Caki2 (cell line): ENCODE measurements at regions not wholly inside any gene's neighbourhood (a gene's known extent, or its start where the extent isn't known, plus 50 kb on each side); places are given as distances from the start of the nearest gene placed in this dataset.
"Not testable (repeated sequence)": the region's sequence is repeated elsewhere in the genome, so short reads cannot be mapped to it uniquely, and the experiment has no call there.

Experiments
- DNase-seq: peaks from one replicate; pipeline ENCODE4 v3.0.0-alpha.2; 2015; ENCODE audit warnings: low read depth
- in situ Hi-C: cut with HindIII; loops from 2 replicates; pipeline ENCODE4 v1.10.0; 2016; ENCODE audit warnings: low sequenced_read_pairs, low pct_unique_long_range_greater_than_20kb, mixed read lengths

- DNase-seq, result no peak
- in situ Hi-C loops, result no loop called here
These were observed 221.6 kb downstream of the NR2F1-AS1 start for GRCh38 chr5:93359296-93359959.

DNA sequence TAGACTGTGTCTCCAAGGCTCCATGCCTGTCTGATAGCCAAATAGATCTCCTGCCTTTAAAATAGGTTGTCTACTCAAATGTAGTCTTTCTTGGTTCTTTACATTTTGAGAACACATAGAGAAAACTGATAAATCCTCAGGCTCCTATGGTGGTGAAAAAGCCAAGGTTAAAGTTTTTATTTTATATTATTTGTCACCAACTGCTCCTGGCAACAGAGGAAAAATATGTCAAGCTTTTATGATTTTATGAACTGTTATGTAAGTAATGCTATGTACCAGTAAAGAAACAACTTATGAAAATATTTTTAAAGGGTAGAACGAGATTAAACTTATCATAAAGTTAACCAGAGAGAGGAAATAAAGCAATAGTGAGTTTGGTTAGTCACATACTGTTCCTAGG, 222.8 kb downstream of the NR2F1-AS1 start:
- in situ Hi-C loops, result no loop called here

GRCh38 chr5:93357686-93358085, 223.3 kb downstream of the NR2F1-AS1 start:
- in situ Hi-C loops, result no loop called here
- no peak for DNase-seq

More for the DNA sequence above, 222.8 kb downstream of the NR2F1-AS1 start:
- DNase-seq, result no peak

DNA sequence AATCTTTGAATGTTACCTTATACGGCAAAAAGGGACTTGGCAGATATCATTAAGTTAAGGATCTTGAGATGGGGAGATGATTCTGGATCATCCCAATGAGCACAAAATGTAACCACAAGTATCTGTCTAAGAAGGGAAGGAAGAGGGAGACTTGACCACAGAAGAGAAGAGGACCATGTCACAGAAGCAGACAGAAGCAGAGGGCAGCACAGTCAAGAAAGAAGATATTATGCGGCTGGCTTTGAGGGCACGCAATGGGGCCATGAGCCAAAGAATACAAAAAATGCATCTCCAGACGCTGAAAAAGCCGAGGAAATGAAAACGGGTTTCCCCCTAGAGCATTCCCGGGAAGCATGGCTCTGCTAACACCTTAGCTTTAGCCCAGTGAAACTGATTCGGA, 225.3 kb downstream of the NR2F1-AS1 start:
- DNase-seq, result no peak
- in situ Hi-C loops, result no loop called here

GRCh38 chr5:93352186-93352585, 228.8 kb downstream of the NR2F1-AS1 start:
- DNase-seq, result no peak
- in situ Hi-C loops, result no loop called here

DNA sequence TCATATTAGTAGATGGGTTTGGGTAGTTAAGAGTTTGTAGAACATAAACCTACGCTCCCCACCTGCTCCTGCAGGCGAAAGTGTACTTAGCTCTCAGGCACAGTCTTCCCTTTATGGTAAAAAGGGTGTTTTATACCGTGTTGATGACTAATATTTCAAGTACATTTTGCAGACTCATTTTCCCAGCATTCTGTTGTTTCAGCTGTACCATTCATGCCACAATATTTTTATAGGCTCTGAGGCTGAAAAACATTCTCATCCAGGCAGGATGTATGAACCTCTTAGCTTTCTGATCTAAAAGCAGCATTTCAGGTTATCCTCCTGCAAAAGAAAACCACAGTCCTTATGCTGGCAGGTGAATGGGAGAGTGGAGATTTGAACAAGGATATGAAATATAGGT, 231.4 kb downstream of the NR2F1-AS1 start:
- in situ Hi-C loops, result no loop called here
- DNase-seq, result peak; percentile 12

DNA sequence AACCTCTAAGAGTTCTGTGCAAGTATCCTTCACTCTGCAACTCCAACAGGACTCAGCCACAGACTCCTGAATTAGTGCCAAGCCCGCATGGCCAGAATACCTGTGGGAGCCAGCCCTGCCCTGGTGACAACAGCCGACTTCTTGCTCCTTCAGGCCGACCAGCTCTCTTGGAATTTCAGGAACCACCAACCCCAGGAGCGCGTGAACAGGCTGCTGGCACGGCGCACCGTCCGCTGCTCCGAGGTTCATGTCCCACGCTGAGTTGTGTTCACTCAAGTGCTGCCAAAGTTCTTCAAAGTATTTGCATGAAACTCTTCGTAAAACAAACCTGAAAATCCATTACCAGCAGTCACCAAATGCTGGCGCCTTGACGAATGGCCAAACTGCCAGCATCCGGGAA, 232.8 kb downstream of the NR2F1-AS1 start:
- in situ Hi-C loops, result no loop called here

DNA sequence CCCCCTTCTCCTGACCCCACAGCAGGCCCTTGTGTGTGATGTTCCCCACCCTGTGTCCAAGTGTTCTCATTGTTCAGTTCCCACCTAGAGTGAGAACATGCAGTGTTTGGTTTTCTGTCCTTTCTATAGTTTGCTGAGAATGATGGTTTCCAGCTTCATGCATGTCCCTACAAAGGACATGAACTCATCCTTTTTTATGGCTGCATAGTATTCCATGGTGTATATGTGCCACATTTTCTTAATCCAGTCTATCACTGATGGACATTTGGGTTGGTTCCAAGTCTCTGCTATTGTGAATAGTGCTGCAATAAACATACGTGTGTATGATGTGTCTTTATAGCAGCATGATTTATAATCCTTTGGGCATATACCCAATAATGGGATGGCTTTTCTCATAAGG, 234.2 kb downstream of the NR2F1-AS1 start:
- DNase-seq, in situ Hi-C loops: not testable (repeated sequence)

More for the DNA sequence above, 232.8 kb downstream of the NR2F1-AS1 start:
- DNase-seq, result no peak

- in situ Hi-C loops, result no loop called here
- no peak for DNase-seq
These were observed 234.7 kb downstream of the NR2F1-AS1 start for GRCh38 chr5:93346301-93346700.

DNA sequence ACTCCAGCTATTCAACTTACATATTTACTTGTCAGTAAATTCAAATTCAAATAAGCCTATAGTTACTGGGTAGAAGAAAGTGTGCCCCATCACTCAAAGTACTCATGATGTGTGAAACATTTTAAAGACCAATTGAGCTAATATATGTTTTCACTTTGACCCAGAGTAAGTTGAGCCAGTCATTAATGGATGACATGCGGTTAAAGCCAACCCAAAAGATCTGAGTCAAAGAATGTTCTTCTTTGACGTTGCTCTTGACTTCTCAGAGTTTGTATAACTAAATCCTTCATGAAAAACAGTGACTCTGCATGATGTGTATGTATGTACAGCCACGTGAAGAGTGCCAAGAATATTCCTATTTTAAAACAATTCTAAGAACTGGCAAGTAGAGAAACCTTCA, 237.4 kb downstream of the NR2F1-AS1 start:
- in situ Hi-C loops, result no loop called here
- DNase-seq, result no peak

DNA sequence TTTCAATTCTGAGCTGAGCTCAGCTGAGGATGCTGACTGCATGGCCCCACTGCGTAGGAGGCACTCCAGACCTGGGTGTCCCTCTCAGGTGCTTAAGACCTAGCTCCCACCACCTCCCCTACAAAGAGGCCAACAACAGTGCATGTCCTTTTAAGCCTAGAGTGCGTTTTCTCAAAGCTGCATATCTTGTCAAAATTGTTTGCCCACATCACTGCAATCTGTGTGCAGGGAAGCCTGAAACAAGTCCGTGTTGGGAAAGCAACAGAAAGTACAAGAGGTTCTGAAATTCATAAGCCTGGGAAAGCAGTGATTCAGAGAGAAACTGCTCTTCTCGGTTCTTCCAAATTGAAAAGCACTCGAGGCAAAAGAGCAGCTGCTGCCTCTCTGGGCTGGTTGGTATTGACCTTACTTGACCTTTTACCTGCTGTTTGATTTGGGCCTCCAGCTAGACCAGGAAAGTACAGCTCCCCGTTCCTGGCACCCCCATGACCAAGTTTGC, 238.4 kb downstream of the NR2F1-AS1 start:
- in situ Hi-C loops, result no loop called here
- DNase-seq, result no peak

- in situ Hi-C loops, result no loop called here
- no peak for DNase-seq
These were observed 240.1 kb downstream of the NR2F1-AS1 start for GRCh38 chr5:93340881-93341280.

- in situ Hi-C loops, result no loop called here
- DNase-seq, result no peak
These were observed 243.9 kb downstream of the NR2F1-AS1 start for GRCh38 chr5:93337138-93337537.

- DNase-seq, result no peak
- in situ Hi-C loops, result no loop called here
These were observed 244.5 kb downstream of the NR2F1-AS1 start for GRCh38 chr5:93336330-93337110.

- in situ Hi-C loops, result no loop called here
- no peak for DNase-seq
These were observed 249.2 kb downstream of the NR2F1-AS1 start for GRCh38 chr5:93331863-93332262.

GRCh38 chr5:93331241-93331640, 249.8 kb downstream of the NR2F1-AS1 start:
- no peak for DNase-seq
- in situ Hi-C loops, result no loop called here

DNA sequence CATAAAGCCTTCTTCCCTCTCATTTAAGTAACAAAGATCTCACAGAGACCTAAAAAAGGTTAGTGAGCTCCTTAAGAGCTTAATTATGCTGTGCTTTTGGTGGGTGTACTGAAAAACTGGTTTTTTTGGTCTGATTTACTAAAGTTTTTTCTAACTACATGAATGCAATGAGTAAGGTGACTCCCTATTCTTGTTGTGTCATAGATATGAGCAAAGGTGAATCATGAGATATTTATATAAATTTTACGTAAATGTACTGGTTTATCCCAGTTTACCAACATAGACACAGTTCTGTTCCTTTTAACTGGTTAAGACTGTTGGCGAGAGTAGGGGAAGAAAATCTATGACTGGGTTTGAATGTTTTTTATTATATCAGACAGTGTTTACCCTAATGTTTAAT, 250.5 kb downstream of the NR2F1-AS1 start:
- in situ Hi-C loops, result no loop called here
- no peak for DNase-seq

DNA sequence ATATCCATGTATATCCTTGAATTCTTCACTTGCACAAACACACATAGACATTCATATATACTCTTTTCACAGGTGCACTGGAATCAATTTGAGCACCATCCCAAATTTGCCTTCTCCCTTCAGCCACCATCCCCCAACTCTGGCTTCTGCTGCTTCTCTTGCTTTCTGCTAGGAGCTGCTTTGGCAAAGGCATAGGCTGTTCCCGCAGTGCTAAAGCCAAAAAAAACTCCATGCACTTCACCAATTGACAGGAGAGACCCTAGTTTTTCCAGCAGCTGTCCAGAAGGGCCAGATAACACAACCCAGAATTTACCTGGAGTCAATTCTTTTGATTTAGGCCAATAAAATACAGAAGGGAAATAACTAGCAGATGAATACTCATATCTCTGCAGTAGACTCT, 251.3 kb downstream of the NR2F1-AS1 start:
- DNase-seq, result no peak
- in situ Hi-C loops, result no loop called here

- in situ Hi-C loops, result no loop called here
- no peak for DNase-seq
These were observed 252.2 kb downstream of the NR2F1-AS1 start for GRCh38 chr5:93328833-93329232.

GRCh38 chr5:93327605-93328004, 253.4 kb downstream of the NR2F1-AS1 start:
- no peak for DNase-seq
- in situ Hi-C loops, result no loop called here
